ENCODE measurements at regions not wholly inside any gene's neighbourhood (a gene's known extent, or its start where the extent isn't known, plus 50 kb on each side); places are given as distances from the start of the nearest gene placed in this dataset.

GRCh38 chr13:63093907-63094469, 1678.3 kb upstream of the PCDH20 start:
- TF ChIP-seq FOXM1 (IDR thresholded peaks at IDR 0.05; ENCODE audit: borderline replicate concordance, low read depth) (no peak), NFIC (IDR thresholded peaks at IDR 0.05) (no peak), CREB1 (IDR thresholded peaks at IDR 0.05; ENCODE audit: low read depth) (no peak), CEBPB (IDR thresholded peaks at IDR 0.05) (no peak), TCF12 (IDR thresholded peaks at IDR 0.05; ENCODE audit: low read depth) (no peak), TAF1 (IDR thresholded peaks at IDR 0.05; ENCODE audit: low read depth) (no peak), YY1 (IDR thresholded peaks at IDR 0.05; ENCODE audit: low read depth) (no peak), EP300 (IDR thresholded peaks at IDR 0.05; ENCODE audit: borderline replicate concordance) (no peak), TEAD4 (IDR thresholded peaks at IDR 0.05) (no peak), EGR1 (IDR thresholded peaks at IDR 0.05) (no peak), ZBTB7A (IDR thresholded peaks at IDR 0.05; ENCODE audit: low read depth) (no peak)
- TF ChIP-seq, protein P1, sequence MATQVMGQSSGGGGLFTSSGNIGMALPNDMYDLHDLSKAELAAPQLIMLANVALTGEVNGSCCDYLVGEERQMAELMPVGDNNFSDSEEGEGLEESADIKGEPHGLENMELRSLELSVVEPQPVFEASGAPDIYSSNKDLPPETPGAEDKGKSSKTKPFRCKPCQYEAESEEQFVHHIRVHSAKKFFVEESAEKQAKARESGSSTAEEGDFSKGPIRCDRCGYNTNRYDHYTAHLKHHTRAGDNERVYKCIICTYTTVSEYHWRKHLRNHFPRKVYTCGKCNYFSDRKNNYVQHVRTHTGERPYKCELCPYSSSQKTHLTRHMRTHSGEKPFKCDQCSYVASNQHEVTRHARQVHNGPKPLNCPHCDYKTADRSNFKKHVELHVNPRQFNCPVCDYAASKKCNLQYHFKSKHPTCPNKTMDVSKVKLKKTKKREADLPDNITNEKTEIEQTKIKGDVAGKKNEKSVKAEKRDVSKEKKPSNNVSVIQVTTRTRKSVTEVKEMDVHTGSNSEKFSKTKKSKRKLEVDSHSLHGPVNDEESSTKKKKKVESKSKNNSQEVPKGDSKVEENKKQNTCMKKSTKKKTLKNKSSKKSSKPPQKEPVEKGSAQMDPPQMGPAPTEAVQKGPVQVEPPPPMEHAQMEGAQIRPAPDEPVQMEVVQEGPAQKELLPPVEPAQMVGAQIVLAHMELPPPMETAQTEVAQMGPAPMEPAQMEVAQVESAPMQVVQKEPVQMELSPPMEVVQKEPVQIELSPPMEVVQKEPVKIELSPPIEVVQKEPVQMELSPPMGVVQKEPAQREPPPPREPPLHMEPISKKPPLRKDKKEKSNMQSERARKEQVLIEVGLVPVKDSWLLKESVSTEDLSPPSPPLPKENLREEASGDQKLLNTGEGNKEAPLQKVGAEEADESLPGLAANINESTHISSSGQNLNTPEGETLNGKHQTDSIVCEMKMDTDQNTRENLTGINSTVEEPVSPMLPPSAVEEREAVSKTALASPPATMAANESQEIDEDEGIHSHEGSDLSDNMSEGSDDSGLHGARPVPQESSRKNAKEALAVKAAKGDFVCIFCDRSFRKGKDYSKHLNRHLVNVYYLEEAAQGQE (IDR thresholded peaks at IDR 0.05; ENCODE audit: low read depth): no peak
- TF ChIP-seq, protein P2, sequence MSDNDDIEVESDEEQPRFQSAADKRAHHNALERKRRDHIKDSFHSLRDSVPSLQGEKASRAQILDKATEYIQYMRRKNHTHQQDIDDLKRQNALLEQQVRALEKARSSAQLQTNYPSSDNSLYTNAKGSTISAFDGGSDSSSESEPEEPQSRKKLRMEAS (IDR thresholded peaks at IDR 0.05): no peak
